ENCODE measurements at regions not wholly inside any gene's neighbourhood (a gene's known extent, or its start where the extent isn't known, plus 50 kb on each side); places are given as distances from the start of the nearest gene placed in this dataset.
"Not testable (repeated sequence)": the region's sequence is repeated elsewhere in the genome, so short reads cannot be mapped to it uniquely, and the experiment has no call there.

GRCh38 chr7:138332850-138333249 lies 127.2 kb upstream of the TRIM24 start:
- H3K9ac ChIP-seq (ENCODE audit: low read depth, low read length); H3K4me3 ChIP-seq (ENCODE audit: low read depth, low read length); H3K4me1 ChIP-seq (ENCODE audit: control insufficient read depth, insufficient read depth, low read length); H3K27me3 ChIP-seq (ENCODE audit: control insufficient read depth, insufficient read depth, low read length); H3K36me3 ChIP-seq (ENCODE audit: control insufficient read depth, insufficient read depth, low read length): not testable (repeated sequence)
- H3K9me3 ChIP-seq (ENCODE audit: control insufficient read depth, insufficient read depth, low read length), result peaks cover 14% of the 10 kb centered on the region

DNA sequence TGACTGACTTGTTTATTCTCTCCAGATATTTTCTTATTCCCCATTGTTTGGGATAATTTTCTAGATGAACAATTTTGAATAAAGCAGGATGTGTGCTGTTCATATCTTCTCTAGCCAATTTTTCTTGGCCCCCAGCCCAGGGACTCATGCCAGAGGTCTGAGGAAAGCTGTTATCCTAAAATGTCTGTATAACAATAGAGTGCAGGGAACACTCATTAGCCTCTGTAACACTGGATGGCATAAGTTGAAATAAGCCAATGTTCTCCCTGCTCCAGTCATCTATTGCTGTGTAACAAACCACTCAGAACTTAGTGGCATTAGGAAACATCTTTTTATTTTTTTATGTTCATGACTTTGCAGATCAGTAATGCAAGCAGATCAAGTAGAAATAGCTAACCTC lies 121.7 kb upstream of the TRIM24 start:
- Histone ChIP-seq H3K4me3 (ENCODE audit: low read depth, low read length) (no peak overlapping the region), H3K9ac (ENCODE audit: low read depth, low read length) (no peak overlapping the region), H3K9me3 (ENCODE audit: control insufficient read depth, insufficient read depth, low read length) (peaks cover 18% of the 10 kb centered on the region), H3K4me1 (ENCODE audit: control insufficient read depth, insufficient read depth, low read length) (no peaks in the 10 kb centered on the region), H3K36me3 (ENCODE audit: control insufficient read depth, insufficient read depth, low read length) (no peaks in the 10 kb centered on the region), H3K27me3 (ENCODE audit: control insufficient read depth, insufficient read depth, low read length) (no peaks in the 10 kb centered on the region)

DNA sequence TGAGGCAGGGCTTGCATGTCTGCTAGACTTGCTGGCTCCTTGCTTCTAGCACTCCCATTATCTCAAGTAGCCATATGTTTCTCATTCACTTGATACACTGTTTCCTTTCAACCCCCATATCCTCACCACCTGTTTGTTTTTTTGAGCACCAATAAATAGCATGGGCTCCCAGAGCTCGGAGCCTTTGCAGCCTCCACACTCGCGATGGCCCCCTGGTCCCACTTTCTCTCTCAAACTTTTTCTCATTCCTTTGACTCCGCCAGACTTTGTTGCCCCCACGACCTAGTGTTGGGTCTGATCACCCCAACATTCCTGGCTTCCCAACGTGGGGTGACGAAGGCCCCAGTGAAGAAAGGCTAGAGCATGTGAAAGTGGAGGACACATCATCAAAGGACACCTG lies 120.8 kb upstream of the TRIM24 start:
- not testable (repeated sequence) for H3K4me1 ChIP-seq (ENCODE audit: control insufficient read depth, insufficient read depth, low read length); H3K9ac ChIP-seq (ENCODE audit: low read depth, low read length); H3K27me3 ChIP-seq (ENCODE audit: control insufficient read depth, insufficient read depth, low read length); H3K4me3 ChIP-seq (ENCODE audit: low read depth, low read length); H3K36me3 ChIP-seq (ENCODE audit: control insufficient read depth, insufficient read depth, low read length)
- peaks cover 17% of the 10 kb centered on the region for H3K9me3 ChIP-seq (ENCODE audit: control insufficient read depth, insufficient read depth, low read length)

GRCh38 chr7:138342990-138343389 lies 117.1 kb upstream of the TRIM24 start:
- no peak overlapping the region for H3K4me3 ChIP-seq (ENCODE audit: low read depth, low read length)
- no peaks in the 10 kb centered on the region for H3K27me3 ChIP-seq (ENCODE audit: control insufficient read depth, insufficient read depth, low read length)
- H3K9me3 ChIP-seq (ENCODE audit: control insufficient read depth, insufficient read depth, low read length), result peaks cover 35% of the 10 kb centered on the region

GRCh38 chr7:138345567-138345966 lies 114.5 kb upstream of the TRIM24 start:
- H3K27me3 ChIP-seq (ENCODE audit: control insufficient read depth, insufficient read depth, low read length), result no peaks in the 10 kb centered on the region
- no peak overlapping the region for H3K4me3 ChIP-seq (ENCODE audit: low read depth, low read length)
- H3K9ac ChIP-seq (ENCODE audit: low read depth, low read length), result no peak overlapping the region
- H3K36me3 ChIP-seq (ENCODE audit: control insufficient read depth, insufficient read depth, low read length), result no peaks in the 10 kb centered on the region
- no peaks in the 10 kb centered on the region for H3K4me1 ChIP-seq (ENCODE audit: control insufficient read depth, insufficient read depth, low read length)
- H3K9me3 ChIP-seq (ENCODE audit: control insufficient read depth, insufficient read depth, low read length), result peaks cover 26% of the 10 kb centered on the region

More at GRCh38 chr7:138342990-138343389, 117.1 kb upstream of the TRIM24 start:
- H3K9ac ChIP-seq (ENCODE audit: low read depth, low read length), result no peak overlapping the region
- H3K36me3 ChIP-seq (ENCODE audit: control insufficient read depth, insufficient read depth, low read length), result no peaks in the 10 kb centered on the region
- H3K4me1 ChIP-seq (ENCODE audit: control insufficient read depth, insufficient read depth, low read length), result no peaks in the 10 kb centered on the region

DNA sequence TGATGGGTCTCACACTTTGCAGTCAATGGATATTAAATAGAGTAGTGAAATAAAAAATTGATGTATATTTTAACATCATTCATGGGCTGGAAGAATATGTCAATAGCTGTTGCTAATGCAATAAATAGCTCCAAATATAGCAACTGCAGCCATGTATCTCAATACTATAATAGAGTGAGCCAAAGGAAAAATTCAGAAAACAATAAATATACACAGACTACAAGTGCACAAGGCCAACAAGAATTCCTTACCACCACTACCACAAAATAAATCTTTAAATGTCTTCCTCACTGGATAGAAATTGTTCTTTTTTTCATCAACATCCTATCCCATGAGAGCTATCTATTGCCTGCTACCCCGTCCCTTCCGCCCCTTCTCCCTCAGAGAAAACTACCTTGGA lies 113.1 kb upstream of the TRIM24 start:
- Histone ChIP-seq H3K9ac (ENCODE audit: low read depth, low read length) (no peak overlapping the region), H3K9me3 (ENCODE audit: control insufficient read depth, insufficient read depth, low read length) (peaks cover 18% of the 10 kb centered on the region), H3K27me3 (ENCODE audit: control insufficient read depth, insufficient read depth, low read length) (no peaks in the 10 kb centered on the region), H3K4me3 (ENCODE audit: low read depth, low read length) (no peak overlapping the region), H3K36me3 (ENCODE audit: control insufficient read depth, insufficient read depth, low read length) (no peaks in the 10 kb centered on the region), H3K4me1 (ENCODE audit: control insufficient read depth, insufficient read depth, low read length) (no peaks in the 10 kb centered on the region)

- Histone ChIP-seq H3K9ac (ENCODE audit: low read depth, low read length) (no peak overlapping the region), H3K36me3 (ENCODE audit: control insufficient read depth, insufficient read depth, low read length) (no peaks in the 10 kb centered on the region), H3K4me1 (ENCODE audit: control insufficient read depth, insufficient read depth, low read length) (no peaks in the 10 kb centered on the region), H3K27me3 (ENCODE audit: control insufficient read depth, insufficient read depth, low read length) (no peaks in the 10 kb centered on the region), H3K4me3 (ENCODE audit: low read depth, low read length) (no peak overlapping the region), H3K9me3 (ENCODE audit: control insufficient read depth, insufficient read depth, low read length) (peaks cover 11% of the 10 kb centered on the region)
These were observed 110.0 kb upstream of the TRIM24 start for GRCh38 chr7:138349841-138350700.

DNA sequence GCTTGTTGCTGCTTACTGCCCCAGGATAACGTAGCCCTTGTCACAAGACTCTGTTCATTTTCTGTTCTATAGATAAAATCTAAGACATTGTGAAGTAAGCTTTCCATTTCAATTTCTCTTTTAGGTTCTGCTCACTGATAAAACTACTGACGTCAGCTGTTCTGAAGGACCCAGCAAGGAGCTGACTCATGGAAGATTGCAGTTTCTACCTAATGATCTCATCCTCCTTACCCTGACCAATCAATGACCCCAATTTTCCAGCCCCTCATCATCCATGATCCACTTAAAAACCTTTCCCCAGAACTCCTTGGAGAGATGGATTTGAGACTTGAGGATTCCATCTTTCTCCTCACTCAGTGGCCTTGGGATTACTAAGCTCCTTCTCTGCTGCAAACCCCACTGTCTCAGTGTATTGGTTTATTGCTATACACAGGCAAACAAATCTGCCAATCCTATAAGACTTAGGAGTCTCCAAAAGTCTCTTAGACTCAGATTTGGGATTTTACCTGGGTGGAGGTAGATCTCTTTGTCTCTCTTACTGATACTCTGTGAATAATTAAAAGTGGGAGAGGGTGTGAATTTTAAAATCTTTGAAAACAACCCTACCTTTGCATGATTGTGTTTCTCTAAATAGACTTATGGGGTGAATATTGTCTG lies 109.2 kb upstream of the TRIM24 start:
- Histone ChIP-seq H3K9ac (ENCODE audit: low read depth, low read length) (no peak overlapping the region), H3K4me1 (ENCODE audit: control insufficient read depth, insufficient read depth, low read length) (no peaks in the 10 kb centered on the region)

GRCh38 chr7:138352570-138353461 lies 107.2 kb upstream of the TRIM24 start:
- Histone ChIP-seq H3K4me1 (ENCODE audit: control insufficient read depth, insufficient read depth, low read length) (no peaks in the 10 kb centered on the region), H3K9ac (ENCODE audit: low read depth, low read length) (no peak overlapping the region), H3K9me3 (ENCODE audit: control insufficient read depth, insufficient read depth, low read length) (no peaks in the 10 kb centered on the region), H3K4me3 (ENCODE audit: low read depth, low read length) (no peak overlapping the region), H3K27me3 (ENCODE audit: control insufficient read depth, insufficient read depth, low read length) (no peaks in the 10 kb centered on the region), H3K36me3 (ENCODE audit: control insufficient read depth, insufficient read depth, low read length) (no peaks in the 10 kb centered on the region)

More for the DNA sequence above, 109.2 kb upstream of the TRIM24 start:
- Histone ChIP-seq H3K27me3 (ENCODE audit: control insufficient read depth, insufficient read depth, low read length) (no peaks in the 10 kb centered on the region), H3K36me3 (ENCODE audit: control insufficient read depth, insufficient read depth, low read length) (no peaks in the 10 kb centered on the region), H3K9me3 (ENCODE audit: control insufficient read depth, insufficient read depth, low read length) (peaks cover 4% of the 10 kb centered on the region), H3K4me3 (ENCODE audit: low read depth, low read length) (no peak overlapping the region)

- H3K9ac ChIP-seq (ENCODE audit: low read depth, low read length), result no peak overlapping the region
These were observed 106.0 kb upstream of the TRIM24 start for GRCh38 chr7:138354066-138354465.

DNA sequence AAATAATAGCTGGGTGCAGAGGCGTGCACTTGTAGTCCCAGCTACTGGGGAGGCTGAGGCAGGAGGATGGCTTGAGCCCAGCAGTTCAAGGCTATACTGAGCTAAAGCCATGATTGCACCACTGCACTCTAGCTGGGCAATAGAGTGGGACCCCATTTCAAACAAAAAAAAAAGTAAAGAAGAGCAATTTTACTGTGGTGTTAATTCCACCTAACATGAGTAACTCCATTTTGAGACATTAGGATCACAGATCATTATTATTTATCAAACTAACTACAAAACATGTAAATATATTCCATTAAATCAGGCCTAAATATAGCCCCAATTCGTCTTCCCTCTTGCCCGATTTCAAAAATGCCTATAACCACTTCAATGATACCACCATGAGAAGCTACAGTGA lies 104.8 kb upstream of the TRIM24 start:
- no peaks in the 10 kb centered on the region for H3K4me1 ChIP-seq (ENCODE audit: control insufficient read depth, insufficient read depth, low read length)
- H3K36me3 ChIP-seq (ENCODE audit: control insufficient read depth, insufficient read depth, low read length), result no peaks in the 10 kb centered on the region
- H3K27me3 ChIP-seq (ENCODE audit: control insufficient read depth, insufficient read depth, low read length), result no peaks in the 10 kb centered on the region
- no peaks in the 10 kb centered on the region for H3K9me3 ChIP-seq (ENCODE audit: control insufficient read depth, insufficient read depth, low read length)
- H3K9ac ChIP-seq (ENCODE audit: low read depth, low read length), result no peak overlapping the region
- no peak overlapping the region for H3K4me3 ChIP-seq (ENCODE audit: low read depth, low read length)

More at GRCh38 chr7:138354066-138354465, 106.0 kb upstream of the TRIM24 start:
- H3K27me3 ChIP-seq (ENCODE audit: control insufficient read depth, insufficient read depth, low read length), result no peaks in the 10 kb centered on the region
- no peak overlapping the region for H3K4me3 ChIP-seq (ENCODE audit: low read depth, low read length)
- H3K36me3 ChIP-seq (ENCODE audit: control insufficient read depth, insufficient read depth, low read length), result no peaks in the 10 kb centered on the region
- no peaks in the 10 kb centered on the region for H3K9me3 ChIP-seq (ENCODE audit: control insufficient read depth, insufficient read depth, low read length)
- H3K4me1 ChIP-seq (ENCODE audit: control insufficient read depth, insufficient read depth, low read length), result no peaks in the 10 kb centered on the region

Measured in iPS-15b (cell line).